Daoy (cell line): ENCODE measurements at regions not wholly inside any gene's neighbourhood (a gene's known extent, or its start where the extent isn't known, plus 50 kb on each side); places are given as distances from the start of the nearest gene placed in this dataset.

Experiments
- DNase-seq: peaks from one replicate; pipeline ENCODE4 v3.0.0-alpha.2; 2015; ENCODE audit warnings: low read depth

- DNase-seq = no peak
Observed at GRCh38 chr3:116767726-116768125, 58.1 kb downstream of the TUSC7 start.

GRCh38 chr3:116770815-116771450, 61.4 kb downstream of the TUSC7 start:
- peak; percentile 62 for DNase-seq

GRCh38 chr3:116776880-116777785, 67.6 kb downstream of the TUSC7 start:
- DNase-seq = no peak

- no peak for DNase-seq
Observed at GRCh38 chr3:116785226-116785625, 75.6 kb downstream of the TUSC7 start.

- no peak for DNase-seq
Observed at GRCh38 chr3:116802651-116803050, 93.1 kb downstream of the TUSC7 start.

- no peak for DNase-seq
Observed at GRCh38 chr3:116806351-116806750, 96.8 kb downstream of the TUSC7 start.

GRCh38 chr3:116808725-116809124, 99.1 kb downstream of the TUSC7 start:
- no peak for DNase-seq

- DNase-seq = no peak
Observed at GRCh38 chr3:116809208-116809607, 99.6 kb downstream of the TUSC7 start.

- no peak for DNase-seq
Observed at GRCh38 chr3:116811754-116812153, 102.2 kb downstream of the TUSC7 start.

GRCh38 chr3:116812949-116813348, 103.4 kb downstream of the TUSC7 start:
- no peak for DNase-seq

GRCh38 chr3:116815321-116815720, 105.7 kb downstream of the TUSC7 start:
- no peak for DNase-seq

GRCh38 chr3:116815831-116816588, 106.4 kb downstream of the TUSC7 start:
- no peak for DNase-seq

- DNase-seq = no peak
Observed at GRCh38 chr3:116821371-116821770, 111.8 kb downstream of the TUSC7 start.

GRCh38 chr3:116824208-116824607, 114.6 kb downstream of the TUSC7 start:
- no peak for DNase-seq

- no peak for DNase-seq
Observed at GRCh38 chr3:116833202-116833601, 123.6 kb downstream of the TUSC7 start.

- no peak for DNase-seq
Observed at GRCh38 chr3:116834816-116835215, 125.2 kb downstream of the TUSC7 start.

GRCh38 chr3:116835658-116836057, 126.1 kb downstream of the TUSC7 start:
- DNase-seq = no peak

GRCh38 chr3:116836286-116836685, 126.7 kb downstream of the TUSC7 start:
- DNase-seq = no peak

GRCh38 chr3:116837483-116837882, 127.9 kb downstream of the TUSC7 start:
- no peak for DNase-seq

- DNase-seq = no peak
Observed at GRCh38 chr3:116841003-116841735, 131.6 kb downstream of the TUSC7 start.

GRCh38 chr3:116842254-116842957, 132.8 kb downstream of the TUSC7 start:
- no peak for DNase-seq
